ENCODE measurements at regions not wholly inside any gene's neighbourhood (a gene's known extent, or its start where the extent isn't known, plus 50 kb on each side); places are given as distances from the start of the nearest gene placed in this dataset.

DNA sequence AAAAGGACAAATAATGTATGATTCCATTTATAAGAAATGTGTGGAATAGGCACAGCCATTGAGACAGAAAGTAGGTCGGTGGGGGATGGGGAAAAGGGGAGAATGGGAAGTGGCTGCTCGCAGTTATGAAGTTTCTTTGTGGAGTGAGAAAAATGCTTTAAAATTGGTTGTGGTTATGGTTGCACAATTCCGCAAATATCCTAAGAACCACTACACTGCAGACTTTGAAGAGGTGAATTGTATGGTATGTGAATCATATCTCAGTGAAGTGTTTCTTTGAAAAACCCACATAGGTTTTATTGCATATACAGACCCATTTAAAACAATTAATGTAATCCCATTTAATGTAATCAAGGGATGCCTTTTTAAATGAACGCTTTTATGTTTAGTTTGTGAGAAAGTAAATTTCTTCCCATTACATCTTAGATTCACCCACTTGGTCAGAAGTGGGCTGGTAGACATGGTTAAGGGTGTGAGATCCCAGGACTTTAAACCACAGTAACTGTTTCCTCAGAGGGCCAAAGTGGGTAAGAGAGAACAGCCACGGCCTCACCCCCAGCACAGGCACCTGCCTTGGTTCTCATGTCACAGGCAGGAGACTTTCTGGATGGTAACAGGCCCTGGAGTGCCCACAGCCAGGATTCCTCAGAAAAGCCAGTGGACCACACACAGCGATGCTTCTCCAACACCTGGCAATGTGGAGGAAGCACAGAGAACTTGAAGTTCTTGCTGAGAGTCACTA is 119.3 kb upstream of the GJB6 start:
- peaks cover 5% of the 10 kb centered on the region for H3K27me3 Mint-ChIP-seq (ENCODE audit: low read depth, unreplicated experiment)
- H3K27me3 ChIP-seq (ENCODE audit: insufficient read depth, low read length): no peaks in the 10 kb centered on the region
- H3K4me3 Mint-ChIP-seq (ENCODE audit: unreplicated experiment): peak overlapping the region; percentile 11
- peak overlapping the region; percentile 32 for H3K4me2 ChIP-seq (ENCODE audit: low read length)
- no peaks in the 10 kb centered on the region for H3K79me2 ChIP-seq (ENCODE audit: insufficient read depth, low read length)
- DNase-seq (ENCODE audit: low read depth): peak; percentile 95
- H3K9ac ChIP-seq (ENCODE audit: low read length): no peak overlapping the region
- no peaks in the 10 kb centered on the region for H3K36me3 Mint-ChIP-seq (ENCODE audit: low read depth, unreplicated experiment)
- H4K20me1 ChIP-seq (ENCODE audit: insufficient read depth, low read length): no peaks in the 10 kb centered on the region
- no peaks in the 10 kb centered on the region for H3K9me3 Mint-ChIP-seq (ENCODE audit: unreplicated experiment)
- TF ChIP-seq, protein P1, sequence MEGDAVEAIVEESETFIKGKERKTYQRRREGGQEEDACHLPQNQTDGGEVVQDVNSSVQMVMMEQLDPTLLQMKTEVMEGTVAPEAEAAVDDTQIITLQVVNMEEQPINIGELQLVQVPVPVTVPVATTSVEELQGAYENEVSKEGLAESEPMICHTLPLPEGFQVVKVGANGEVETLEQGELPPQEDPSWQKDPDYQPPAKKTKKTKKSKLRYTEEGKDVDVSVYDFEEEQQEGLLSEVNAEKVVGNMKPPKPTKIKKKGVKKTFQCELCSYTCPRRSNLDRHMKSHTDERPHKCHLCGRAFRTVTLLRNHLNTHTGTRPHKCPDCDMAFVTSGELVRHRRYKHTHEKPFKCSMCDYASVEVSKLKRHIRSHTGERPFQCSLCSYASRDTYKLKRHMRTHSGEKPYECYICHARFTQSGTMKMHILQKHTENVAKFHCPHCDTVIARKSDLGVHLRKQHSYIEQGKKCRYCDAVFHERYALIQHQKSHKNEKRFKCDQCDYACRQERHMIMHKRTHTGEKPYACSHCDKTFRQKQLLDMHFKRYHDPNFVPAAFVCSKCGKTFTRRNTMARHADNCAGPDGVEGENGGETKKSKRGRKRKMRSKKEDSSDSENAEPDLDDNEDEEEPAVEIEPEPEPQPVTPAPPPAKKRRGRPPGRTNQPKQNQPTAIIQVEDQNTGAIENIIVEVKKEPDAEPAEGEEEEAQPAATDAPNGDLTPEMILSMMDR (IDR thresholded peaks at IDR 0.05; ENCODE audit: insufficient read depth, low read depth, low read length): no peak
- no peak for TF ChIP-seq EZH2 (IDR thresholded peaks at IDR 0.05; ENCODE audit: insufficient read depth, low read length)
- no peaks in the 10 kb centered on the region for H3K36me3 ChIP-seq (ENCODE audit: insufficient read depth, low read length)
- peak; percentile 80 for FAIRE-seq
- peaks cover 11% of the 10 kb centered on the region for H3K4me1 ChIP-seq (ENCODE audit: insufficient read depth, low read length)
- H3K4me1 Mint-ChIP-seq (ENCODE audit: low read depth, unreplicated experiment): peaks cover 30% of the 10 kb centered on the region
- no peaks in the 10 kb centered on the region for H3K9me3 ChIP-seq (ENCODE audit: insufficient read depth, low read depth, low read length)
- H3K27ac Mint-ChIP-seq (ENCODE audit: unreplicated experiment): peak overlapping the region; percentile 75
- no peak overlapping the region for H3K4me3 ChIP-seq (ENCODE audit: insufficient read depth, low read depth, low read length)
- H3K27ac ChIP-seq (ENCODE audit: low read depth, low read length): no peak overlapping the region
- no peak overlapping the region for H2AFZ ChIP-seq (ENCODE audit: low read depth, low read length)

DNA sequence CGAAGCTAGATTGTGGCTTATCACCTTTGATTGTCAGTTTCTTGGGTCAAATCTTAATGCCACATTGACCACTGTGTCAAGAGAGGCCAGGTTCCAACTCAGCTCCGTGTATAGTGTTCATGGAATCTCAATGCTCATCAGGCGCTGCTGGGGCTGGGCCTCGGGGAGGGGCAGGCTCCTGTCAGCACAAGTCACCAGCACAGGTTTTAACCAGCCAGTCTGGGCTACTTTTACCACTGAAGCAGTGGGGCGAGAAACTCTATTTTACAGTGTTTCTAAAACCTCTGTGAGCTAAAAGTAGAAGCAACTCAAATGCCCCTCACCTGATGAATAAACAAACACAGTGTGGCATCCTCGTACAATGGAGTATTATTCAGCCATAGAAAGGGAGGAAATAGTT is 118.7 kb upstream of the GJB6 start:
- H3K27me3 Mint-ChIP-seq (ENCODE audit: low read depth, unreplicated experiment): peaks cover 5% of the 10 kb centered on the region
- no peak overlapping the region for H2AFZ ChIP-seq (ENCODE audit: low read depth, low read length)
- H3K36me3 ChIP-seq (ENCODE audit: insufficient read depth, low read length): no peaks in the 10 kb centered on the region
- H3K27ac ChIP-seq (ENCODE audit: low read depth, low read length): no peak overlapping the region
- no peak overlapping the region for H3K4me3 ChIP-seq (ENCODE audit: insufficient read depth, low read depth, low read length)
- no peak overlapping the region for H3K9ac ChIP-seq (ENCODE audit: low read length)
- peak; percentile 23 for DNase-seq (ENCODE audit: low read depth)
- no peak overlapping the region for H3K4me3 Mint-ChIP-seq (ENCODE audit: unreplicated experiment)
- no peaks in the 10 kb centered on the region for H4K20me1 ChIP-seq (ENCODE audit: insufficient read depth, low read length)
- H3K4me2 ChIP-seq (ENCODE audit: low read length): peak overlapping the region; percentile 32
- no peaks in the 10 kb centered on the region for H3K27me3 ChIP-seq (ENCODE audit: insufficient read depth, low read length)
- no peaks in the 10 kb centered on the region for H3K79me2 ChIP-seq (ENCODE audit: insufficient read depth, low read length)
- peak overlapping the region; percentile 59 for H3K27ac Mint-ChIP-seq (ENCODE audit: unreplicated experiment)
- TF ChIP-seq, protein P1 (IDR thresholded peaks at IDR 0.05; ENCODE audit: insufficient read depth, low read depth, low read length): no peak
- TF ChIP-seq EZH2 (IDR thresholded peaks at IDR 0.05; ENCODE audit: insufficient read depth, low read length): no peak
- H3K4me1 Mint-ChIP-seq (ENCODE audit: low read depth, unreplicated experiment): peaks cover 30% of the 10 kb centered on the region
- H3K9me3 Mint-ChIP-seq (ENCODE audit: unreplicated experiment): no peaks in the 10 kb centered on the region
- no peak for FAIRE-seq
- no peaks in the 10 kb centered on the region for H3K36me3 Mint-ChIP-seq (ENCODE audit: low read depth, unreplicated experiment)
- no peaks in the 10 kb centered on the region for H3K9me3 ChIP-seq (ENCODE audit: insufficient read depth, low read depth, low read length)
- peaks cover 11% of the 10 kb centered on the region for H3K4me1 ChIP-seq (ENCODE audit: insufficient read depth, low read length)

DNA sequence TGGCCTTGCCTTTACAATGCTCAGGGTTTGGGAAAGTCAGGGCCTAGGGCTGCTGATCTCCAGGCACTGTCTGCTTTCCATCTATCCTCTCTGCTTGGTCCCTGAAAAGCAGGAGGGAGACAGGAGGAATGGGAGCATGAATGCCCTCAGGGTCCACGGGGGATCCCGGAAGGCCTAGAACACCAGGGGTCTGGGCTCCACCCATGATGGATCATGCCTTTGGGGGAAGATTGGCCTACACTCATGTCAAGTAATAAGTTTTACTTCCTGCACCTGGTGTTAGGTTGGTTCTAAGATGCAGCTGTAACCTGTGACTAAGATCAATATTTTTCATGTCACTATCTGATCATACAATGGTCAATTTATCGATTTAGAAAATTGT is 118.3 kb upstream of the GJB6 start:
- Histone ChIP-seq H3K79me2 (ENCODE audit: insufficient read depth, low read length) (no peaks in the 10 kb centered on the region), H3K4me1 (ENCODE audit: insufficient read depth, low read length) (peaks cover 11% of the 10 kb centered on the region), H2AFZ (ENCODE audit: low read depth, low read length) (no peak overlapping the region), H3K27ac (ENCODE audit: low read depth, low read length) (no peak overlapping the region), H4K20me1 (ENCODE audit: insufficient read depth, low read length) (no peaks in the 10 kb centered on the region), H3K9ac (ENCODE audit: low read length) (no peak overlapping the region), H3K36me3 (ENCODE audit: insufficient read depth, low read length) (no peaks in the 10 kb centered on the region), H3K4me2 (ENCODE audit: low read length) (no peak overlapping the region), H3K27me3 (ENCODE audit: insufficient read depth, low read length) (no peaks in the 10 kb centered on the region), H3K9me3 (ENCODE audit: insufficient read depth, low read depth, low read length) (no peaks in the 10 kb centered on the region), H3K4me3 (ENCODE audit: insufficient read depth, low read depth, low read length) (no peak overlapping the region)
- H3K27me3 Mint-ChIP-seq (ENCODE audit: low read depth, unreplicated experiment): peaks cover 5% of the 10 kb centered on the region
- peaks cover 30% of the 10 kb centered on the region for H3K4me1 Mint-ChIP-seq (ENCODE audit: low read depth, unreplicated experiment)
- H3K27ac Mint-ChIP-seq (ENCODE audit: unreplicated experiment): peak overlapping the region; percentile 55
- TF ChIP-seq EZH2 (IDR thresholded peaks at IDR 0.05; ENCODE audit: insufficient read depth, low read length): no peak
- TF ChIP-seq, protein P1 (IDR thresholded peaks at IDR 0.05; ENCODE audit: insufficient read depth, low read depth, low read length): no peak
- no peaks in the 10 kb centered on the region for H3K9me3 Mint-ChIP-seq (ENCODE audit: unreplicated experiment)
- H3K4me3 Mint-ChIP-seq (ENCODE audit: unreplicated experiment): peak overlapping the region; percentile 5
- no peak for FAIRE-seq
- H3K36me3 Mint-ChIP-seq (ENCODE audit: low read depth, unreplicated experiment): no peaks in the 10 kb centered on the region
- DNase-seq (ENCODE audit: low read depth): no peak
